ENCODE measurements at regions not wholly inside any gene's neighbourhood (a gene's known extent, or its start where the extent isn't known, plus 50 kb on each side); places are given as distances from the start of the nearest gene placed in this dataset.

GRCh38 chr11:16421826-16422225 is 65.5 kb upstream of the SOX6 start:
- H3K27me3 ChIP-seq (ENCODE audit: insufficient read depth, low read length): no peaks in the 10 kb centered on the region
- H3K4me3 ChIP-seq (ENCODE audit: low read length): no peak overlapping the region
- no peaks in the 10 kb centered on the region for H3K36me3 ChIP-seq (ENCODE audit: insufficient read depth, low read length)
- no peak overlapping the region for H2AFZ ChIP-seq (ENCODE audit: low read depth, low read length)
- peaks cover 2% of the 10 kb centered on the region for H3K4me1 ChIP-seq (ENCODE audit: insufficient read depth, low read length)
- H3K9me3 ChIP-seq (ENCODE audit: low read length): no peaks in the 10 kb centered on the region

GRCh38 chr11:16418428-16419097 is 62.2 kb upstream of the SOX6 start:
- Histone ChIP-seq H3K27me3 (ENCODE audit: insufficient read depth, low read length) (no peaks in the 10 kb centered on the region), H3K9me3 (ENCODE audit: low read length) (no peaks in the 10 kb centered on the region), H3K4me3 (ENCODE audit: low read length) (no peak overlapping the region), H3K4me1 (ENCODE audit: insufficient read depth, low read length) (peaks cover 2% of the 10 kb centered on the region), H2AFZ (ENCODE audit: low read depth, low read length) (no peak overlapping the region), H3K36me3 (ENCODE audit: insufficient read depth, low read length) (no peaks in the 10 kb centered on the region)

GRCh38 chr11:16412525-16413172 is 56.3 kb upstream of the SOX6 start:
- Histone ChIP-seq H3K4me1 (ENCODE audit: insufficient read depth, low read length) (no peaks in the 10 kb centered on the region), H3K36me3 (ENCODE audit: insufficient read depth, low read length) (no peaks in the 10 kb centered on the region), H3K9me3 (ENCODE audit: low read length) (no peaks in the 10 kb centered on the region), H3K27me3 (ENCODE audit: insufficient read depth, low read length) (no peaks in the 10 kb centered on the region), H2AFZ (ENCODE audit: low read depth, low read length) (no peak overlapping the region), H3K4me3 (ENCODE audit: low read length) (no peak overlapping the region)

GRCh38 chr11:16410479-16410878 is 54.1 kb upstream of the SOX6 start:
- Histone ChIP-seq H3K36me3 (ENCODE audit: insufficient read depth, low read length) (no peaks in the 10 kb centered on the region), H3K27me3 (ENCODE audit: insufficient read depth, low read length) (no peaks in the 10 kb centered on the region), H3K4me3 (ENCODE audit: low read length) (no peak overlapping the region), H2AFZ (ENCODE audit: low read depth, low read length) (no peak overlapping the region), H3K4me1 (ENCODE audit: insufficient read depth, low read length) (peaks cover 2% of the 10 kb centered on the region), H3K9me3 (ENCODE audit: low read length) (no peaks in the 10 kb centered on the region)

GRCh38 chr11:16408619-16409018 is 52.3 kb upstream of the SOX6 start:
- Histone ChIP-seq H3K9me3 (ENCODE audit: low read length) (no peaks in the 10 kb centered on the region), H3K4me1 (ENCODE audit: insufficient read depth, low read length) (peaks cover 17% of the 10 kb centered on the region), H2AFZ (ENCODE audit: low read depth, low read length) (no peak overlapping the region), H3K36me3 (ENCODE audit: insufficient read depth, low read length) (no peaks in the 10 kb centered on the region), H3K4me3 (ENCODE audit: low read length) (no peak overlapping the region), H3K27me3 (ENCODE audit: insufficient read depth, low read length) (no peaks in the 10 kb centered on the region)

GRCh38 chr11:16406226-16406625 is 49.9 kb upstream of the SOX6 start:
- no peak overlapping the region for H2AFZ ChIP-seq (ENCODE audit: low read depth, low read length)
- no peaks in the 10 kb centered on the region for H3K27me3 ChIP-seq (ENCODE audit: insufficient read depth, low read length)
- H3K4me1 ChIP-seq (ENCODE audit: insufficient read depth, low read length): peaks cover 30% of the 10 kb centered on the region
- H3K4me3 ChIP-seq (ENCODE audit: low read length): no peak overlapping the region
- no peaks in the 10 kb centered on the region for H3K36me3 ChIP-seq (ENCODE audit: insufficient read depth, low read length)
- no peaks in the 10 kb centered on the region for H3K9me3 ChIP-seq (ENCODE audit: low read length)
